KG1 (cell line): ENCODE measurements at regions not wholly inside any gene's neighbourhood (a gene's known extent, or its start where the extent isn't known, plus 50 kb on each side); places are given as distances from the start of the nearest gene placed in this dataset.
"Not testable (repeated sequence)": the region's sequence is repeated elsewhere in the genome, so short reads cannot be mapped to it uniquely, and the experiment has no call there.

Experiments
- DNase-seq: peaks from one replicate; lab custom pipeline; 2025; lab: John Stamatoyannopoulos, UW

DNA sequence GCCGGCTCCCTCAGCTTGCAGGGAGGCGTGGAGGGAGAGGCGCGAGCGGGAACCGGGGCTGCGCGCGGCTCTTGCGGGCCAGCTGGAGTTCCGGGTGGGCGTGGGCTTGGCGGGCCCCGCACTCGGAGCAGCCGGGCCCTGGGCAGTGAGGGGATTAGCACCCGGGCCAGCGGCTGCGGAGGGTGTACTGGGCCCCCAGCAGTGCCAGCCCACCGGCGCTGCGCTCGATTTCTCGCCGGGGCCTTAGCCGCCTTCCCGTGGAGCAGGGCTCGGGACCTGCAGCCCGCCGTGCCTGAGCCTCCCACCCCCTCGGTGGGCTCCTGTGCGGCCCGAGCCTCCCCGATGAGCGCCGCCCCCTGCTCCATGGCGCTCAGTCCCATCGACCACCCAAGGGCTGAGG lies 588.9 kb upstream of the SLC35B3 start:
- DNase-seq = not testable (repeated sequence)

DNA sequence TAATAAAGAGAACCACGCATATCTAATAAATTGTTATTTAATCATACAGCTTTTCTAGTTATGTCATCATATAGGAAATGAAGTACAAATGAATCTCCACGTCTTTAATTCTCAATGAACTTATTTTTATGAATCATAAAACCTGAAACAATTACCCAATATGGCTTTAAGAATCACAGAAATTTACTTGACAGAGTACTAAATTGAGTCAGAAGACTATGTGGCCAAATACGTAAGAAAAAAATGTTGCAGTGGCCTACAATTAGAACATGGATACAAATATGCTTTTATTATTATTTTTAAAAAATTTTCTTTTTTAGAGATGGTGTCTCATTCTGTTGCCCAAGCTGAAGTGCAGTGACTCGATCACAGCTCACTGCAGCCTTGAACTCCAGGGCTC lies 584.7 kb upstream of the SLC35B3 start:
- no peak for DNase-seq

DNA sequence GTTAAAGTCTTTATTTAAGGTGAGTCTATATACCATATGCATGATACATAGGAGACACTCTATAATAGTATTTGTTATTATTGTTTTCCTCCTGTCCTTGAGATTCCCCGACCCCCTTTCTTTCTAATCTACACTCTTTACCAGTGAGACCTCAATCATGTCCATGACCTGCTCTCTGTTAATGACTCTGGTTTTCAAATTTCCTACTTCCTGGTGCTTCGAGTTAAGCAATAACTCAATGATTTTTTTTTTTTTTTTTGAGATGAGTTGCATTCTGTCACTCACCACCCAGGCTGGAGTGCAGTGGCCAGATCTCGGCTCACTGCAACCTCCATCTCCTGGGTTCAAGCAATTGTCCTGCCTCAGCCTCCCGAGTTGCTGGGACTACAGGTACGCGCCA lies 574.6 kb upstream of the SLC35B3 start:
- DNase-seq = no peak

DNA sequence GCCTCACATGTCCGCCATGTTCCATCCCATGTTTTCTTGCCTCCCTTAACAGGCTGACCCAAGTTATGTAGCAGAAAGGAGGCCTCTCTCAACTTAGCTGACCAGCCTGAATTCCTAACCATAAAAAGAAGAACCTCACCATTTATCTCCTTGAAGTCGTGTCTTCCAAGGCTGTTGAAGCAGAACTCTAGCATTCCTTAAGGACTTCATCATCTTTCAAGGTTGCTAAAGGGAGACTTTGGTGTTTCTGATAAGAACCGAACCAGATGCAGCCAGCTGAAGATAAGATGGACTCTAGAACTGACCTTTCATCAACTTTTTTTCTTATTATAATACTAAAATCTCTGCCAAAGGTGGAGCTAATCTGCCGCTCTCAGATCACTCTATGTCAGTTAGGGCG lies 571.7 kb upstream of the SLC35B3 start:
- DNase-seq = no peak

DNA sequence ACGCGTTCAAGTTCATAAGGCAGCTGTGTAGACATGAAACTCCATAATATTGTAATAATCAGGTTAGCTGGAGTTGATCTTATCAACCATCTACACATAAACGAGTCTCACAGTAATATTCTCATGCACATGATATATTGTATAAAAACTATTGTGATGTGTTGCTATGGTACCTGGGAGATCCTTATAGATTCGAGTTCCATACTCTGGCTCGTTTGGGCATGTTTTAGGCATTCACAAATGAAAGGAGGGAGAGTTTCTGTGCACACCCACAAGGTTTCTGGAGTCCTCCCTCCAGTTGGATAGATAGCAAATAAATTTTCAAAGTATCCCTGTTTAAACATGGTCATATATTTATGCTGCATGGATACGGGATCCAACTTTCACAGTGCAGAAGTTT lies 567.5 kb upstream of the SLC35B3 start:
- DNase-seq = no peak

DNA sequence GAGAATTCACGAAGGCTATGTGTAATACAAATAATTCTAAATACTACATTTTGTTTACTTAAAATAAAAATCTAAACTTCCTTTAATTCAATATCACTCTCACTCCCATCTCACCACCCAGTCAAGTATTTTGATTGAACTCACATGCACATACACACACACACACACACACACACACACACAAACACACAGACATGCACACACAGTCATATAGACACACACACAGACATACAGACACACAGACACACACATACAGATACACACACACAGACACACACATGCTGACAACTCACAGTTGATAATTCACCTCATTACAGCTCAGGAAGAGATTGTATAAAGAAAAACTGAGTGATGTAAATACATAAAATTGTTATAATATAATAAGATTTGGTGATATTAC lies 559.8 kb upstream of the SLC35B3 start:
- DNase-seq = no peak

DNA sequence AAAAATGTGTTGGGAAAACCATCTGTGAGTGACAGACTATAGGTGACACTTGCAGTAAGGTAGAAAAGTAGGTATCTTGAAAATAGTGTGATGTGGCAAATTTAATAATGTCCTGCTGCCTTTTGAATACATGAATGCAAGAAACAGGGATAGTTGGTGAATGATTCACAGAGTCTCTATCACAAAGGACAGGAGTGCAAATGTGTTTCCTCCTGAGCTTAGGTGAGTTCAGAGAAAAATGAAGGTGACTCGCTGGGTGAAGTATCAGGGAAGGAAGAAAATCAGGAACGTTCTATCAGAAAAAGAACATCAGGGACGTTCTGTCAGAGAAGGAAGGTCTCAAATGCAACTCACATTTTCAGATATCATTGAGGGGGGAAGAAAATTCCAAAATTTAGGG lies 557.8 kb upstream of the SLC35B3 start:
- no peak for DNase-seq

DNA sequence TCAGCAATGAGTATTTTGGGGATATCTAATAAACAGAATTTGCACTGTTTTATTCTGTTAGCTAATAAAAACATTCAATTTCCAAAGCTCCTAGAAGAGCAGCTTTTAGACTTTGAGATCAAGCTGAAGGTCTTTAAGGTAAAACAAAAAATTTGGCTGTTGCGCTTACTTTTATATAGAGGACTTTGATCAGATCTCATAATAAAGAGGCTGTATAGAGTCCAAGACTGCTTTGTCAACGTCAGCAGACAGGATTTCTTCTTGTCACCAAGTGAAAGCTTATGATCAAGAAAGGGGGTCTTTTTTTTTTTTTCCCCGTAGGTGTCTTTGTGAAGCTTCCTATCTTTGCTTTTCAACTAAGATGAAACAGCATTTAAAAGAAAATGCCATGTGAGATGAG lies 556.5 kb upstream of the SLC35B3 start:
- no peak for DNase-seq

DNA sequence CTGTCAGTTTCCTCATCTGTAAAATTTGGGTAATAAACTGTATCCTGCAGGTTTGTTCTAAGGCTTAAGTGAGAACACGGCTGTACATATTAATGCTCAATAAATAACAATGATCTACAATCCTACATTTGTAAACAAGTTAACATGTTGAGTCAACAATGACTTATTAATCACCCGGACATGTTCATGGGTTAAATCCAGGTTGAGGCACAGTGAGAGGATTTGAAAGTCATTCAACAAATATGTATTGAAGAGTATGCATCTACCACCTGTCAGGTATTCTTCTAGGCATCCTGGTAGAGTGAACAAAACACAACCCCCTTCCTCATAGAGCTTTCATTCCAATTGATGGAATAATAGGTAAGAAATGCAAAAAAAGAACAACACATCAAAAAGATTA lies 554.7 kb upstream of the SLC35B3 start:
- no peak for DNase-seq

DNA sequence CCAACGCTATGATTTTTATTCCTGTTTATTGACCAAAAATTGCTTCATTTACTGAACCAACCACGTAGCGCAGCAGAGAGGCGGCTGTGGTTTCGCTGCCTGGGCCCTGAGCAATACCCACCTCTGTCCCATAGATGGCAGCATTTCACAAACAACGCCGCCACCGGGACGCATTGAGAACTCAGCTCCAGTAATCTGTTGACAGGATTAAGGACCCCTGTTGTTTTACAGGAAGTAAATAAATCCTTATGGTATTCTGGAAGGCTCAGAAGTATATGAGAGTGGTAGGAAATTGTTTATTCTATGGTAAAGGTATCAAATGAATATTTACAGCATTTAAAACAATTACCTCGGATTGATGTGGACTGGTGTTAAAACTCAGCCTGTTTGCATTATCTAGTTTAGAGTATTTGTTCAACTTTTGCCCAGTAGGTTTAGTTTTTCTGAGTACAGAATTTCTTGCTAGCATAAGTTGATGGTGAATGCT lies 547.9 kb upstream of the SLC35B3 start:
- peak; percentile 17 for DNase-seq

DNA sequence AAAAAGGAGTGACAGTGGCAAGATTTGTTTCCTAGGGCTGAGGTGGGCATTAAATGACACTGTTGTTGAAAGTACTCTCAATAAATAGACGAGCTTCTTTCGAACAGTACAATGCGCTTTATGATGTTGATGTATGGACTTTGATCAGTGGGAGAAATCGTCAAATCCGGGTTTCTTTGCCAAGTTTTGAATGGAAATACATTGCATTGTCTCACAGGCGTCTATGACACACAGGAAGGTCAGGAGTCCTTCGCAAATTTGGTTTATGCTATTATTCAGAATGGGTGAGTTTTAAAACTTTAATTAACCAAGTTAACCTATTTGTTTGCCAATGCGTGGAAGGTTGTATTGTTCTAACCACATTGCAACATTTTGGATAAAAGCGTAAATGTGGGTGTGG lies 547.3 kb upstream of the SLC35B3 start:
- DNase-seq = no peak

DNA sequence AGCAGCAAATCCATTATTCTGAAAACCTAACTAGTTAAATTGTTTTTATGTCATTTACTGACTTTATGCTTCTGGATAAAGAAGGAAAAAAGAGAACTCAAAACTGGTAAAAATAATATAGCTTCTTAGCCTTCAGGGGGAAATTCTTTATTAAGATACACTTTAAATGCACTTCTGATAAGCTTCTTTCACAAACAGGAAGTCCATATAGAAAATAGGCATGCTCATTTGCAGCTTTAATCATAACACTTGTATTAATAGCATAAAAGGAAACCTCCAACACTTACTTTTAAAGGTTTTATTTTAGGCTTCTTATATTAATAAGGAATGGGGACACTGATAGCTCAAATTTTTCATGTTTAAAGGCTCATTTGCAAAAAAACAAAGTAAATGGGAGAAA lies 538.0 kb upstream of the SLC35B3 start:
- no peak for DNase-seq

DNA sequence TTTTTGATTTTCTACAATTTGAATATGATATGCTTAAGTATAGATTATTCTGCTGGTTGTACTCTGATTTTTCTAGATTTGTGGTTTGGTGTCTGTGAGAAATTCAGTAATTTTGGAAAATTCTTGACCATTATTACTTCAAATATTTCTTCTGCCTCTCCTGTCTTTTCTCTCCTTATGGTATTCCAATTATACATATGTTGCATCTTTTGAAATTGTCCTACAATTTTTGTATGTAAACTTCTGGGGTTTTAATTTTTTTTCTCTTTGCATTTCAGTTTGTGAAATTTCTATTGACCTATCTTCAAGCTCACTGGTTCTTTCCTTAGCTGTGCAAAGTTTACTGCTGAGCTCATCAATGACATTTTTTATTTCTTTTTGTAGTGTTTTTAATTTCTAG lies 534.4 kb upstream of the SLC35B3 start:
- DNase-seq = no peak

DNA sequence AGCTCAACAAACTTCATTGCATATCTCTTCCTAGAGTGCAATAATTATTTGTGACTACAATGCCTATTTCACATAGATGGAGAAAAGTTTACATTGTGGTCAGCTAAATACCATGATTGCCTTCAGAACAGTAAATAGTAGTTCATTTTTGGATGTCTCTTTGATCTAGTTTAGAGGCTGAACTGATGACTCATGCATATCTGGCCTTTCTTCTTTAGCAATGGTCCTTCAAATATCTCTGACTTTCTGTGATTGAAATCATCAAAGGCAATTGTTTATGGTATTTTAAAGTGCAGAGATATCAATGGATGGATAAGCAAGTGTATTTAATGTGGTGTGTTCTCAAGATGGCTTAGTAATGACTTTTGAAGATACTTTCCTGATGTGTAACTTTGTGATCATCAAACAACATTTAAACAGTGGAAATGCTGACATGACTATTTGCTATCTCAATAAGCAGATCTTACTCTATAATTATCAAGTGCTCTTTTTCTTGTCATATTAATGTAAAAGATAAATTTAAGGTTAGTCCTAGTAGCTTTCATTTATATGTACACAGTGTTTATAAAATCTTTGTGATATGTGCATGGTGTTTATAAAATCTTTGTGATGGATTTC lies 523.7 kb upstream of the SLC35B3 start:
- no peak for DNase-seq

DNA sequence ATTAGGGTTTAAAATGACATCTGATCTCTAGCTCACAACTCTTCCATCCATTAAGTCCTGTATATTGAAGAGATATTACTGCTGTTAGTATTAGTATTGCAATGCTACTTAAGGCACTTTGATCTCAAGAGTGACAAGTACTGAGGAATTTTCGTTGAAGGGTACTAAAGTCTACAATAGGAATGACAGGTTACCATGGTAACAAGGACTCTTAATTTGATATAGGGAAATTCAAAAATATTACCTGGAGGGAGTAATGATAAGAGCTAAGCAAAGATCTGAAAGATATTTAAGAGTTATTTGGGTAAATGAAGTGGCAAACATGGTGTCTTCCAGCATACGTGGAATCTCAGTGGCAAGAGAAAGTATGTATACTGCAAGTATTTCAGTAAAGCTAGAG lies 518.0 kb upstream of the SLC35B3 start:
- no peak for DNase-seq

DNA sequence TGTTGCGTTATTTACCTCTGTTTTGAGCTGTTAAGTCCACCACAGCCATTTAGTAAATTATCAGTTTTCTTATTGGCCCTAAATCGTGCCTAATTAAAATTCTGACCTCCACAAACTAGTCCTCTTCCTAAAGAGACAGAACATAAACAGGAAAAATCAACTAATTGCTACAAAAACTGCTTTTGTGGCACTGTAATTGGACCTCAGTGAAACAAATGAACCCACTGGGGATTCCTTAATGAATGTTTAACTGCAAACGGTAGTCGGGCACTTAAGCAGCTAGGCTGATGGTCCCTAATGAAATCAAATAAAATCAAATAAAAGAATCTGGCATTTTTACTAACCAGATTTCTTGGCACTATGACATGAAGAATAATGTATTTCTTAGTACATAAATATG lies 513.4 kb upstream of the SLC35B3 start:
- DNase-seq = no peak

DNA sequence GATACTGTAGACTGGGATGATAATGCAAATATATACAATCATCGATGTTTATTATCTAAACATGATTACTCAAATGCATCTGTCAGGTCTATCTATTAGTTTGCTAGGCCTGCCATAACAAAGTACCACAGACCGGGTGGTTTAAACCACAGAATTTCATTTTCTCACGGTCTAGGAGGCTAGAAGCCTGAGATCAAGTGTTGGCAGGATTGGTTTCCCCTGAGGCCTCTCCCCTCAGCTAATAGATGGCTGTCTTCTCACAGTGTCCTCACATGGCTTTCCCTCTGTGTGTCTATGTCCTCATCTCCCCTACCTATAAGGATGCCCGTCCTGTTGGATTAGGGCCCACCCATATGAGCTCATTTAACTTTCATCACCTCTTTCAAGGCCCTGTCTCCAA lies 512.6 kb upstream of the SLC35B3 start:
- DNase-seq = no peak

DNA sequence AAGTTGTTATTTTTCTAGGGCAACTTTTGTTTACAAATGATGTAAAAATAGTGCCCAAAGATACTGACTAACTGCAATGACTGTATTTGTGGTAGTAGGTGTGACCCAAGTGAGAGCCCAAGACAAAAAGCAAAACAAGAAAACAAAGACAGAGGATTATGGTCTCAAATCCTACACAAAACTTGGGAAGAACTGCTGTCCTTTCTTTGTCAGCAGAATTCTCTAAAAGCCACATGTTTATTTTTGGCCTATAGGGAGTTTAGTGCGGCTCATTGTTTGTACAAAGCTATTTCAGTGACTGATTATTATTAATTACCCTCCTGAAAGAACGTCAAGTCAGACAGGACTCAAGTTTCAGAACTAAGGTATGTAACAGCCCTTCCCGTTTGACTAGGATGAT lies 509.2 kb upstream of the SLC35B3 start:
- DNase-seq = no peak

DNA sequence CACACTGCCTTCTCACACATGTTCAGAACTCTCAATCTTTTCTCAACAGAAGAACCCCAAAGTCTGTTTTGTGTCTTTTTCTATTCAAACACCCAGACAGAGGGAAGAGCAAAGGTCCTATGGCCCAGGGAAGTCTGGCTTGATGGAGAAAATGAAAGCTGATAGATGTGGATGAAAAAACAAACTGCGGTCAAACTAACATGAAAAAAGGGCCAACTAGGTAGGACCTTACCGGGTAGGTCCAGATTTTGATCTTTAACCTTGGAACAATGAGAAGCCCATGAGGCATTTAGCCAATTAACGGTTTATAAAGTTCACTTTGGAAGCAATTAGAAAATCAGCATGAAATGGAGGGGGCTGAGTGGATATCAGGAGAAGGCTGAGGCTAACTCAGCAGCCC lies 507.7 kb upstream of the SLC35B3 start:
- no peak for DNase-seq

DNA sequence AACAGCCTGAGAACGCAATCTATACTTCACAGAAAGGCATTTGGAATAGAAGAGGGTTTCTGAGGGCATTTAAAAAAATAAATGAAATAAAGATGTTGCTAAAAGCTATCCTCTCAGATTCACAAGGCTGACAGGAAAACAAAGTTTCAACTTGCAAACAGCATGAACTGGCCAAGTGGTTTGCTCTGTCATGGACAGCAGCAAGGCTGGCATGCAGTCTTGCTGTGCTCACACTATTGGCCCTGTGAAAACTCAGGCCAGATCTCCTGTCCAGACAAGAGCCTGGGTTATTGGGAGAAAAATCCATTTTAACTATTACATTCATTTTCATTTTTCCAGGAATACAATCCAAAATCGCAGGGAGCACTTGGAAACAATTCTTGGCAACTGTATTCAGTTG lies 506.2 kb upstream of the SLC35B3 start:
- DNase-seq = no peak

DNA sequence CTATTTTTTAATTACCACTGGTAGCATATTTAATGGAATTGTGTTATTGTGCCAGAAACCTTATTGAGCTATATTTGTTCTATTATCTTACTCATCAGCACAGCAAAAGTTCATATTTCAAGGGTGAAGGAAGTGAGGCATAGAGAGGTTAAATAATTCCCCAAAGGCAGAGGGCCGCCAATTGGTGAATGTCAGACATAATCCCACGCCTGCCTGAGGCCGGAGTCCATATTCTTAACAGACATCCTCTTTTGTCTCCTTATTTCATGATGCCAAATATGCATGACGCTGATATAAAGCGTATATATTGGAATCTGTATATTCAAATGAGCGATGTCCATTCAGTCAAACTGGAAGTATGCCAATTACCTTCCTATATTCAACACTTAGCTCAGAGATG lies 505.0 kb upstream of the SLC35B3 start:
- no peak for DNase-seq

DNA sequence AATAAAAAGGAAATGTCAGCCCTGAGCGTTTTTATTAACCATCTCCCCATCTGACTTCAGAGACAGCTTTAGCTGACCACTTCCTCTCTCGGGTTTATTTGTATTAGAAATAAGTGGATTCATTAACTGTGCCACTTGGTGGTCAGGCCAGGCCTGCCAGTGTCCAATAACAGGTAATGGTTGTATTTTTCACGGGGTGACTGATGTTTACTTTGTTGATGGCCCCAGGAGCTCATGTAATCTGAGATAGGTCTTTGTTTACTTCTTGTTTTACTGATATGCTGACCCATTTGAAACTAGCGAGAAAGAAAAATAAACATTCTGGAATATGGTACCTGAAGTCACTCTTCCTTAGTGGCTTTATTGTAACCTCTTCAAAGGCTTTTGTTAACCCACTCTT lies 504.3 kb upstream of the SLC35B3 start:
- DNase-seq = no peak

DNA sequence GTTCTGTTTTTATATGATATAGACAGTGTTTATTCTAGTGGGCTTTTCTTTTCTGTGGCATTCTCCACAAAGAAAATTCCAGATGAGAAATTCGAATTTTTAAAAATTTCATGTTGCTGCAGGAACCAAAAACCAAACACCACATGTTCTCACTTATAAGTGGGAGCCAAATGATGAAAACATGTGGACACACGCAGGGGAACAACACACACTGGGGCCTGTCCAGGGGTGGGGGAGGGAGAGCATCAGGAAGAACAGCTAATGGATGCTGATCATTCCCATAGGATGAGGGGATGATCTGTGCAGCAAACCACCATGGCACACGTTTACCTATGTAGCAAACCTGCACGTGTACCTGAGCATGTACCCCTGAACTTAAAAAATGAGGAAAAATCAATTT lies 499.0 kb upstream of the SLC35B3 start:
- DNase-seq = no peak

DNA sequence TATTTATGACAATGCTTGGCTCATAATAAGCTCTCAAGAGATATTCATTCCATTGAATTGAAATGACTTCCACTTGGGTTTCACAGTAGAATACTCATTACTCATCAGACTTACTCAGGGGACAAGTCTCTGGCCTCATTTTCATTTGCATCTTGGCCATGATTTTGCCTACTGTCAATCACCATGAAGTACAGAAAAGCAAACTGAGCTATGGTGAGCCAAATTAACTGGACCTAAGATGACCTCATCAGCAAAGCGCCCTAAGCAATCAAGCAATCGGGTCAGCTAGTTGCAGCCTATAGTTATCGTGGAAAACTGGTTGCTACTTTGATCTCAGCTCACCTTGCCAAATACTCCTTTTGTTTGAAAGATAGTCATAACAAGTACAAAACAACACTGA lies 494.7 kb upstream of the SLC35B3 start:
- no peak for DNase-seq

DNA sequence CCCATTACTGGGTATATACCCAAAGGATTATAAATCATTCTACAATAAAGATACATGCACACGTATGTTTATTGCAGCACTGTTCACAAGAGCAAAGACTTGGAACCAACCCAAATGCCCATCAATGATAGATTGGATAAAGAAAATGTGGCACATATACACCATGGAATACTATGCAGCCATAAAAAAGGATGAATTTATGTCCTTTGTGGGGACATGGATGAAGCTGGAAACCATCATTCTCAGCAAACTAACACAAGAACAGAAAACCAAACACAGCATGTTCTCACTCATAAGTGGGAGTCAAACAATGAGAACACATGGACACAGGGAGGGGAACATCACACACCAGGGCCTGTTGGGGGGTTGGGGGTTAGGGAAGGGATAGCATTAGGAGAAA lies 484.9 kb upstream of the SLC35B3 start:
- DNase-seq = not testable (repeated sequence)
